Activated T-cell treated with anti-CD3 and anti-CD28 coated beads, Interleukin-2, amount 50 U/mL, for 4 hours (primary cell): ENCODE measurements at regions not wholly inside any gene's neighbourhood (a gene's known extent, or its start where the extent isn't known, plus 50 kb on each side); places are given as distances from the start of the nearest gene placed in this dataset.

ENCODE experiments used
- ATAC-seq, 2 donors: fragments of 200-7000 bp; cut with Tn5 transposase; one replicate each; pipeline ENCODE4 v1.10.0; 2021
- DNase-seq: peaks from one replicate; pipeline ENCODE4 v3.0.0-alpha.2; 2020
- H3K27me3 Mint-ChIP-seq: one replicate; pipeline ENCODE4 v1.8.0; 2021; ENCODE audit warnings: low read depth, mixed read lengths
- H3K36me3 Mint-ChIP-seq: one replicate; pipeline ENCODE4 v1.8.0; 2022; ENCODE audit warnings: mixed read lengths; ENCODE audit not compliant: insufficient read depth
- H3K4me1 Mint-ChIP-seq: one replicate; pipeline ENCODE4 v1.8.0; 2021; ENCODE audit warnings: low read depth, mixed read lengths
- H3K4me3 Mint-ChIP-seq: one replicate; pipeline ENCODE4 v1.8.0; 2021; ENCODE audit warnings: mild to moderate bottlenecking, moderate library complexity, mixed read lengths
- H3K9me3 Mint-ChIP-seq: one replicate; pipeline ENCODE4 v1.8.0; 2021; ENCODE audit warnings: mixed read lengths

DNA sequence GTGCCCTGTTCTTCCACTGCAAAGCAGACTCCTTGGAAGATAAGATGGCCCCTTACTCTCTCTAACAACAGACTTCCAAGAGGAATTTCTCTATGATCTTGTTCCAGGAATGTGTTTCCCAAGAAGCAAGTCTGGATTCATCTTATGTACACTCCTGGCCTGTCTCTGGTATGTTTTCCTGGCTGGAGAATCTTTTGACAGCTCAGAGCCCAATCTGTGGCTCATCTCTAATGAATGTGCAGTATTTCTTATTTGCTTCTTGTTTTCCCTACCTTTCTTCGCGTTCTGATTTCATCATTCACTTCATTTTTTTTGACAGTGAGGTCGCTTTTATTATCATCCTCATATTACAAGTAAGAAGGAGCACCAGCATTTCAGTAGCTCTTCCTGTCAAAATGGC, 53.0 kb upstream of the PITRM1 start:
- H3K36me3 Mint-ChIP-seq = no peaks in the 10 kb centered on the region
- H3K4me3 Mint-ChIP-seq = no peak overlapping the region
- ATAC-seq (no peak), DNase-seq (no peak)
- H3K9me3 Mint-ChIP-seq = no peaks in the 10 kb centered on the region
- no peaks in the 10 kb centered on the region for H3K4me1 Mint-ChIP-seq
- H3K27me3 Mint-ChIP-seq = peaks cover 1% of the 10 kb centered on the region

DNA sequence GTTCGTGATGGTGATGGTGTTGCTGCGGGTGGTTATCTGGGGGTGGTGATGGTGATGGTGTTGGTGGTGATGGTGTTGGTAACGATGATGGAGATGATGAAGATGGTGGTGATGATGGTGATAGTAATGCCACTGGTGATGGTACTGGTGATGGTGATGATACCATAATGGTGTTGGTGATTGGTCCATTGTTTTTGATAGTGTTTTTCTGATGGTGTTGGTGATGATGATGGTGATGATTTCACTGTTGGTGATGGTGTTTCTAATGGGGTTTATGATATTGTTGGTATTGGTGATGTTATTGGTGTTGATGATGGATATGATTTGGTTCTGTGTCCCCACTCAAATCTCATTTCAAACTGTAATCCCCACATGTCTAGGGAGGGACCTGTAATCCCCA, 51.7 kb upstream of the PITRM1 start:
- no peak for ATAC-seq
- no peaks in the 10 kb centered on the region for H3K9me3 Mint-ChIP-seq
- peaks cover 1% of the 10 kb centered on the region for H3K27me3 Mint-ChIP-seq
- no peaks in the 10 kb centered on the region for H3K36me3 Mint-ChIP-seq
- H3K4me1 Mint-ChIP-seq = no peaks in the 10 kb centered on the region
- H3K4me3 Mint-ChIP-seq = no peak overlapping the region
- DNase-seq = no peak

GRCh38 chr10:3222626-3223025, 50.0 kb upstream of the PITRM1 start:
- H3K4me3 Mint-ChIP-seq = no peak overlapping the region
- no peak for DNase-seq
- H3K4me1 Mint-ChIP-seq = no peaks in the 10 kb centered on the region
- no peaks in the 10 kb centered on the region for H3K36me3 Mint-ChIP-seq
- no peaks in the 10 kb centered on the region for H3K9me3 Mint-ChIP-seq
- H3K27me3 Mint-ChIP-seq = no peaks in the 10 kb centered on the region
- ATAC-seq = no peak
